BLaER1 (cell line): ENCODE measurements at regions not wholly inside any gene's neighbourhood (a gene's known extent, or its start where the extent isn't known, plus 50 kb on each side); places are given as distances from the start of the nearest gene placed in this dataset.
"Not testable (repeated sequence)": the region's sequence is repeated elsewhere in the genome, so short reads cannot be mapped to it uniquely, and the experiment has no call there.

Experiments
- H3K27ac ChIP-seq: shearing (Covaris generic); formaldehyde crosslinking; 2 replicates; pipeline ENCODE4 v1.8.1; 2022
- H3K27me3 ChIP-seq: shearing (Covaris generic); formaldehyde crosslinking; 2 replicates; pipeline ENCODE4 v1.8.1; 2022
- H3K36me3 ChIP-seq: shearing (Covaris generic); formaldehyde crosslinking; 2 replicates; pipeline ENCODE4 v1.8.1; 2022
- H3K4me1 ChIP-seq: shearing (Covaris generic); formaldehyde crosslinking; 2 replicates; pipeline ENCODE4 v1.8.1; 2022
- H3K4me2 ChIP-seq: shearing (Covaris generic); formaldehyde crosslinking; 2 replicates; pipeline ENCODE4 v1.8.1; 2022
- H3K4me3 ChIP-seq: shearing (Covaris generic); formaldehyde crosslinking; 2 replicates; pipeline ENCODE4 v1.8.1; 2022
- H3K9ac ChIP-seq: shearing (Covaris generic); formaldehyde crosslinking; 2 replicates; pipeline ENCODE4 v1.8.1; 2022
- H3K9me3 ChIP-seq: shearing (Covaris generic); formaldehyde crosslinking; 2 replicates; pipeline ENCODE4 v1.8.1; 2022
- H4K20me1 ChIP-seq: shearing (Covaris generic); formaldehyde crosslinking; 2 replicates; pipeline ENCODE4 v1.8.1; 2022
- Cebpa-rat ChIP-seq: shearing (Covaris generic); IDR thresholded peaks from 2 replicates; pipeline ENCODE4 v1.8.1; 2022

GRCh38 chr18:1732143-1732542 lies 827.5 kb downstream of the ADCYAP1 start:
- H3K9ac ChIP-seq = no peak overlapping the region
- no peaks in the 10 kb centered on the region for H4K20me1 ChIP-seq
- H3K27me3 ChIP-seq = no peaks in the 10 kb centered on the region
- H3K4me2 ChIP-seq = no peak overlapping the region
- no peak for TF ChIP-seq Cebpa-rat
- no peaks in the 10 kb centered on the region for H3K36me3 ChIP-seq
- no peak overlapping the region for H3K27ac ChIP-seq
- H3K4me1 ChIP-seq = no peaks in the 10 kb centered on the region
- H3K4me3 ChIP-seq = no peak overlapping the region
- no peaks in the 10 kb centered on the region for H3K9me3 ChIP-seq

GRCh38 chr18:1746131-1746530 lies 825.2 kb downstream of the METTL4 start:
- no peak for TF ChIP-seq Cebpa-rat
- Histone ChIP-seq H3K4me1 (no peaks in the 10 kb centered on the region), H3K27ac (no peak overlapping the region), H3K4me2 (no peak overlapping the region), H3K9me3 (no peaks in the 10 kb centered on the region), H3K9ac (no peak overlapping the region), H3K4me3 (no peak overlapping the region), H3K27me3 (no peaks in the 10 kb centered on the region), H3K36me3 (no peaks in the 10 kb centered on the region), H4K20me1 (no peaks in the 10 kb centered on the region)

- Histone ChIP-seq H3K9me3 (no peaks in the 10 kb centered on the region), H3K4me1 (peaks cover 10% of the 10 kb centered on the region; the same call in 1 of the 2 replicates), H3K27ac (no peak overlapping the region), H3K4me2 (no peak overlapping the region), H4K20me1 (no peaks in the 10 kb centered on the region), H3K4me3 (no peak overlapping the region), H3K9ac (no peak overlapping the region), H3K27me3 (no peaks in the 10 kb centered on the region), H3K36me3 (no peaks in the 10 kb centered on the region)
- no peak for TF ChIP-seq Cebpa-rat
Measured at GRCh38 chr18:1751249-1751648, 820.1 kb downstream of the METTL4 start.

GRCh38 chr18:1760901-1761300 lies 810.4 kb downstream of the METTL4 start:
- H3K36me3 ChIP-seq = no peaks in the 10 kb centered on the region
- H3K27ac ChIP-seq = no peak overlapping the region
- H3K9me3 ChIP-seq = peaks cover 7% of the 10 kb centered on the region; the same call in 1 of the 2 replicates
- H4K20me1 ChIP-seq = no peaks in the 10 kb centered on the region
- TF ChIP-seq Cebpa-rat = no peak
- no peak overlapping the region for H3K4me2 ChIP-seq
- H3K4me3 ChIP-seq = no peak overlapping the region
- no peaks in the 10 kb centered on the region for H3K27me3 ChIP-seq
- H3K9ac ChIP-seq = no peak overlapping the region
- peaks cover 4% of the 10 kb centered on the region; the same call in 1 of the 2 replicates for H3K4me1 ChIP-seq

- no peak overlapping the region for H3K9ac ChIP-seq
- no peak overlapping the region for H3K4me3 ChIP-seq
- no peak overlapping the region for H3K27ac ChIP-seq
- H3K27me3 ChIP-seq = no peaks in the 10 kb centered on the region
- H3K4me2 ChIP-seq = no peak overlapping the region
- no peaks in the 10 kb centered on the region for H3K4me1 ChIP-seq
- peaks cover 3% of the 10 kb centered on the region; the same call in 1 of the 2 replicates for H3K9me3 ChIP-seq
- no peak for TF ChIP-seq Cebpa-rat
- no peaks in the 10 kb centered on the region for H3K36me3 ChIP-seq
- H4K20me1 ChIP-seq = no peaks in the 10 kb centered on the region
Measured at GRCh38 chr18:1774261-1774660, 797.0 kb downstream of the METTL4 start.

- Histone ChIP-seq H3K27ac (no peak overlapping the region), H4K20me1 (no peaks in the 10 kb centered on the region), H3K9me3 (peaks cover 3% of the 10 kb centered on the region; the same call in 1 of the 2 replicates), H3K36me3 (no peaks in the 10 kb centered on the region), H3K27me3 (no peaks in the 10 kb centered on the region), H3K9ac (no peak overlapping the region), H3K4me3 (no peak overlapping the region), H3K4me1 (no peaks in the 10 kb centered on the region), H3K4me2 (no peak overlapping the region)
- no peak; the same call in 1 of the 2 replicates for TF ChIP-seq Cebpa-rat
Measured at GRCh38 chr18:1777843-1778242, 793.5 kb downstream of the METTL4 start.

GRCh38 chr18:1778496-1779178 lies 792.7 kb downstream of the METTL4 start:
- H3K4me1 ChIP-seq = no peaks in the 10 kb centered on the region
- H3K27me3 ChIP-seq = no peaks in the 10 kb centered on the region
- no peaks in the 10 kb centered on the region for H4K20me1 ChIP-seq
- H3K9ac ChIP-seq = no peak overlapping the region
- TF ChIP-seq Cebpa-rat = no peak
- no peak overlapping the region for H3K4me2 ChIP-seq
- H3K27ac ChIP-seq = no peak overlapping the region
- peaks cover 3% of the 10 kb centered on the region; the same call in 1 of the 2 replicates for H3K9me3 ChIP-seq
- no peak overlapping the region for H3K4me3 ChIP-seq
- H3K36me3 ChIP-seq = no peaks in the 10 kb centered on the region

GRCh38 chr18:1779587-1779986 lies 791.7 kb downstream of the METTL4 start:
- Histone ChIP-seq H3K4me2 (no peak overlapping the region), H3K27me3 (no peaks in the 10 kb centered on the region), H3K9ac (no peak overlapping the region), H3K9me3 (peaks cover 3% of the 10 kb centered on the region; the same call in 1 of the 2 replicates), H3K4me3 (no peak overlapping the region), H3K4me1 (no peaks in the 10 kb centered on the region), H4K20me1 (no peaks in the 10 kb centered on the region), H3K27ac (no peak overlapping the region), H3K36me3 (no peaks in the 10 kb centered on the region)
- TF ChIP-seq Cebpa-rat = no peak

GRCh38 chr18:1784113-1784512 lies 787.2 kb downstream of the METTL4 start:
- Histone ChIP-seq H3K27me3 (no peaks in the 10 kb centered on the region), H3K4me1 (no peaks in the 10 kb centered on the region), H3K9ac (no peak overlapping the region), H3K9me3 (no peaks in the 10 kb centered on the region), H3K4me3 (no peak overlapping the region), H4K20me1 (no peaks in the 10 kb centered on the region), H3K36me3 (no peaks in the 10 kb centered on the region), H3K27ac (no peak overlapping the region), H3K4me2 (no peak overlapping the region)
- TF ChIP-seq Cebpa-rat = no peak

GRCh38 chr18:1785980-1786379 lies 785.3 kb downstream of the METTL4 start:
- H4K20me1 ChIP-seq = not testable (repeated sequence)

More at GRCh38 chr18:1785980-1786379, 785.3 kb downstream of the METTL4 start:
- not testable (repeated sequence) for H3K4me2 ChIP-seq, H3K9ac ChIP-seq, H3K9me3 ChIP-seq, H3K27me3 ChIP-seq, H3K4me1 ChIP-seq, H3K36me3 ChIP-seq, H3K27ac ChIP-seq, H3K4me3 ChIP-seq
